ENCODE measurements at regions not wholly inside any gene's neighbourhood (a gene's known extent, or its start where the extent isn't known, plus 50 kb on each side); places are given as distances from the start of the nearest gene placed in this dataset.

GRCh38 chr18:74023220-74023619 is 124.4 kb downstream of the FBXO15 start:
- DNase-seq, result no peak

- DNase-seq, result no peak
Measured at GRCh38 chr18:74019864-74020263, 127.8 kb downstream of the FBXO15 start.

- DNase-seq, result no peak
Measured at GRCh38 chr18:74013955-74014354, 133.7 kb downstream of the FBXO15 start.

GRCh38 chr18:74012954-74013630 is 134.5 kb downstream of the FBXO15 start:
- no peak for DNase-seq

- DNase-seq, result no peak
Measured at GRCh38 chr18:74006143-74006542, 141.5 kb downstream of the FBXO15 start.

- DNase-seq, result no peak
Measured at GRCh38 chr18:74005320-74006109, 142.1 kb downstream of the FBXO15 start.

- no peak for DNase-seq
Measured at GRCh38 chr18:73992242-73993022, 155.2 kb downstream of the FBXO15 start.

GRCh38 chr18:73991570-73991969 is 156.1 kb downstream of the FBXO15 start:
- DNase-seq, result no peak

GRCh38 chr18:73990258-73990657 is 157.4 kb downstream of the FBXO15 start:
- no peak for DNase-seq

- DNase-seq, result no peak
Measured at GRCh38 chr18:73987247-73987980, 160.2 kb downstream of the FBXO15 start.

- DNase-seq, result no peak
Measured at GRCh38 chr18:73986711-73987110, 160.9 kb downstream of the FBXO15 start.

- no peak for DNase-seq
Measured at GRCh38 chr18:73985855-73986625, 161.6 kb downstream of the FBXO15 start.

GRCh38 chr18:73983970-73984369 is 163.7 kb downstream of the FBXO15 start:
- no peak for DNase-seq

- no peak for DNase-seq
Measured at GRCh38 chr18:73983496-73983895, 164.1 kb downstream of the FBXO15 start.

- DNase-seq, result no peak
Measured at GRCh38 chr18:73981796-73982195, 165.8 kb downstream of the FBXO15 start.

GRCh38 chr18:73980289-73980979 is 167.2 kb downstream of the FBXO15 start:
- no peak for DNase-seq

GRCh38 chr18:73979742-73980141 is 167.9 kb downstream of the FBXO15 start:
- no peak for DNase-seq

- no peak for DNase-seq
Measured at GRCh38 chr18:73976433-73976832, 171.2 kb downstream of the FBXO15 start.

- no peak for DNase-seq
Measured at GRCh38 chr18:73975266-73975665, 172.4 kb downstream of the FBXO15 start.

GRCh38 chr18:73973972-73974371 is 173.7 kb downstream of the FBXO15 start:
- no peak for DNase-seq

GRCh38 chr18:73966954-73967353 is 180.7 kb downstream of the FBXO15 start:
- no peak for DNase-seq

All from midbrain (tissue), 1 donor.